Stimulated activated CD8-positive, alpha-beta memory T cell treated with anti-CD3 and anti-CD28 coated beads, Interleukin-15, amount 100 ng/mL, for 48 hours (primary cell): ENCODE measurements at regions not wholly inside any gene's neighbourhood (a gene's known extent, or its start where the extent isn't known, plus 50 kb on each side); places are given as distances from the start of the nearest gene placed in this dataset.

ENCODE experiments used
- DNase-seq, 2 donors: peaks; one replicate each; pipeline ENCODE4 v3.0.0-alpha.2; 2020; ENCODE audit warnings: low read depth in 2 of 2

GRCh38 chr6:137353842-137354397 lies 134.7 kb upstream of the IFNGR1 start:
- no peak for DNase-seq

- no peak for DNase-seq
Observed at GRCh38 chr6:137353346-137353745, 134.2 kb upstream of the IFNGR1 start.

- no peak for DNase-seq
Observed at GRCh38 chr6:137352859-137353258, 133.7 kb upstream of the IFNGR1 start.

GRCh38 chr6:137351890-137352289 lies 132.7 kb upstream of the IFNGR1 start:
- DNase-seq = no peak

GRCh38 chr6:137350857-137351256 lies 131.7 kb upstream of the IFNGR1 start:
- DNase-seq = no peak

- no peak for DNase-seq
Observed at GRCh38 chr6:137349856-137350830, 131.0 kb upstream of the IFNGR1 start.

- DNase-seq = no peak
Observed at GRCh38 chr6:137348777-137349176, 129.6 kb upstream of the IFNGR1 start.

GRCh38 chr6:137343241-137343640 lies 124.1 kb upstream of the IFNGR1 start:
- no peak for DNase-seq

GRCh38 chr6:137342607-137343190 lies 123.5 kb upstream of the IFNGR1 start:
- DNase-seq = no peak

GRCh38 chr6:137341681-137342195 lies 122.6 kb upstream of the IFNGR1 start:
- DNase-seq = peak in 1 of 2 donors; percentile 15

- DNase-seq = no peak
Observed at GRCh38 chr6:137339929-137340559, 120.9 kb upstream of the IFNGR1 start.

GRCh38 chr6:137334884-137335283 lies 115.7 kb upstream of the IFNGR1 start:
- DNase-seq = no peak

- DNase-seq = no peak
Observed at GRCh38 chr6:137334094-137334493, 114.9 kb upstream of the IFNGR1 start.

- no peak for DNase-seq
Observed at GRCh38 chr6:137332637-137333280, 113.6 kb upstream of the IFNGR1 start.

- no peak for DNase-seq
Observed at GRCh38 chr6:137323860-137324259, 104.7 kb upstream of the IFNGR1 start.

- DNase-seq = no peak
Observed at GRCh38 chr6:137320271-137320670, 101.1 kb upstream of the IFNGR1 start.

GRCh38 chr6:137316626-137317025 lies 97.4 kb upstream of the IFNGR1 start:
- DNase-seq = no peak

GRCh38 chr6:137315081-137315480 lies 95.9 kb upstream of the IFNGR1 start:
- no peak for DNase-seq

- peak in 1 of 2 donors; percentile 16 for DNase-seq
Observed at GRCh38 chr6:137313928-137314855, 95.0 kb upstream of the IFNGR1 start.

GRCh38 chr6:137313211-137313610 lies 94.0 kb upstream of the IFNGR1 start:
- DNase-seq = no peak
